ELF-1 (cell line): ENCODE measurements at regions not wholly inside any gene's neighbourhood (a gene's known extent, or its start where the extent isn't known, plus 50 kb on each side); places are given as distances from the start of the nearest gene placed in this dataset.
"Not testable (repeated sequence)": the region's sequence is repeated elsewhere in the genome, so short reads cannot be mapped to it uniquely, and the experiment has no call there.

ENCODE experiments used
- DNase-seq: peaks from one replicate; pipeline ENCODE4 v3.0.0-alpha.2; 2016; ENCODE audit warnings: low read depth, low spot score

- DNase-seq, result not testable (repeated sequence)
These were observed 83.2 kb upstream of the ARID5B start for GRCh38 chr10:61818251-61818650.

GRCh38 chr10:61819208-61819607 lies 82.3 kb upstream of the ARID5B start:
- no peak for DNase-seq

GRCh38 chr10:61821153-61821552 lies 80.3 kb upstream of the ARID5B start:
- no peak for DNase-seq

- no peak for DNase-seq
These were observed 79.8 kb upstream of the ARID5B start for GRCh38 chr10:61821693-61822092.

- no peak for DNase-seq
These were observed 79.4 kb upstream of the ARID5B start for GRCh38 chr10:61822096-61822495.

GRCh38 chr10:61822781-61823230 lies 78.7 kb upstream of the ARID5B start:
- no peak for DNase-seq

GRCh38 chr10:61825001-61825400 lies 76.5 kb upstream of the ARID5B start:
- no peak for DNase-seq

GRCh38 chr10:61825628-61826027 lies 75.9 kb upstream of the ARID5B start:
- no peak for DNase-seq

GRCh38 chr10:61828034-61828433 lies 73.5 kb upstream of the ARID5B start:
- DNase-seq, result no peak

GRCh38 chr10:61828788-61829187 lies 72.7 kb upstream of the ARID5B start:
- DNase-seq, result no peak

GRCh38 chr10:61830072-61830845 lies 71.2 kb upstream of the ARID5B start:
- no peak for DNase-seq

- no peak for DNase-seq
These were observed 70.6 kb upstream of the ARID5B start for GRCh38 chr10:61830846-61831273.

GRCh38 chr10:61832866-61833481 lies 68.5 kb upstream of the ARID5B start:
- DNase-seq, result no peak

- DNase-seq, result no peak
These were observed 67.0 kb upstream of the ARID5B start for GRCh38 chr10:61834519-61834918.

- DNase-seq, result peak; percentile 35
These were observed 66.2 kb upstream of the ARID5B start for GRCh38 chr10:61835069-61835945.

- no peak for DNase-seq
These were observed 65.3 kb upstream of the ARID5B start for GRCh38 chr10:61835946-61836887.

- no peak for DNase-seq
These were observed 64.4 kb upstream of the ARID5B start for GRCh38 chr10:61836888-61837754.

GRCh38 chr10:61837755-61838171 lies 63.7 kb upstream of the ARID5B start:
- no peak for DNase-seq

- DNase-seq, result no peak
These were observed 61.6 kb upstream of the ARID5B start for GRCh38 chr10:61839916-61840315.

GRCh38 chr10:61840403-61840802 lies 61.1 kb upstream of the ARID5B start:
- DNase-seq, result no peak
